GM12878 (cell line): ENCODE measurements at regions not wholly inside any gene's neighbourhood (a gene's known extent, or its start where the extent isn't known, plus 50 kb on each side); places are given as distances from the start of the nearest gene placed in this dataset.

Source experiments
- CTCF ChIP-seq, 3 experiments: IDR thresholded peaks in 2 of 3; conservative IDR thresholded peaks in 1 of 3; 2 replicates each; pipeline ENCODE4 v1.5.1; 2011; ENCODE audit warnings: low read depth in 3 of 3, low read length in 3 of 3, mild to moderate bottlenecking in 3 of 3, control low read depth in 2 of 3, moderate library complexity in 2 of 3, inconsistent platforms in 1 of 3, mixed read lengths in 1 of 3; ENCODE audit not compliant: control insufficient read depth in 2 of 3, insufficient read depth in 1 of 3; ENCODE audit errors: extremely low read depth in 1 of 3
- TBL1XR1 ChIP-seq: IDR thresholded peaks from 2 replicates; pipeline ENCODE4 v1.6.1; 2012; ENCODE audit warnings: low read depth, low read length, improper control_type of control experiment

DNA sequence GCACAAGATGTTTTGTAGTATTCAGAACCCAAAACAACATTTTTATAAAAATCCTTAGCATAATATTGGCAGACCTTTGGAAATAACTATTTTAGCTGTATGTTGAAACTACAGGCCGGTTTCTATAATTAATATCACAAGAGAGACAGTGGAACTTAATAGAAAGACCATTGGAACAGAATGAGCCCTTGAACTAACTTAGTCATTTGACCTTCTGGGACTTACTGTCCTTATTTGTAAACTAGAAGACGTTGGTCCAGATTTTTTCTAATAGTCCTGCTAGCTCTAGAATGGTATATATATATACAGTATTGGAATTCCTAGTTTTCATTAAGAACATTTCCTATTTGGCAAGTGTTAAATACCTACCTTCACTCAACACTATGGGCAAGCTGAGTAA, 69.5 kb upstream of the ALDH1A1 start:
- TF ChIP-seq CTCF (IDR thresholded peaks at IDR 0.05 in 2 of 3, conservative IDR thresholded peaks at IDR 0.05 in 1 of 3; ENCODE audit: control insufficient read depth in 2 of 3, extremely low read depth in 1 of 3, insufficient read depth in 1 of 3, low read depth in 3 of 3, low read length in 3 of 3) = no peak
- no peak for TF ChIP-seq TBL1XR1
